ENCODE measurements at regions not wholly inside any gene's neighbourhood (a gene's known extent, or its start where the extent isn't known, plus 50 kb on each side); places are given as distances from the start of the nearest gene placed in this dataset.

GRCh38 chr17:79395066-79395465, 215.8 kb downstream of the RBFOX3 start:
- no peak overlapping the region for H3K4me3 ChIP-seq (ENCODE audit: low read length)
- no peak for DNase-seq (ENCODE audit: low read depth, low spot score)

GRCh38 chr17:79393358-79394052, 217.3 kb downstream of the RBFOX3 start:
- DNase-seq (ENCODE audit: low read depth, low spot score), result peak; percentile 28

GRCh38 chr17:79392598-79392997, 218.3 kb downstream of the RBFOX3 start:
- no peak overlapping the region for H3K4me3 ChIP-seq (ENCODE audit: low read length)
- no peak for DNase-seq (ENCODE audit: low read depth, low spot score)

More at GRCh38 chr17:79393358-79394052, 217.3 kb downstream of the RBFOX3 start:
- no peak overlapping the region for H3K4me3 ChIP-seq (ENCODE audit: low read length)

- DNase-seq (ENCODE audit: low read depth, low spot score), result peak; percentile 15
Measured at GRCh38 chr17:79391376-79392233, 219.2 kb downstream of the RBFOX3 start.

GRCh38 chr17:79389896-79390295, 221.0 kb downstream of the RBFOX3 start:
- no peak overlapping the region for H3K4me3 ChIP-seq (ENCODE audit: low read length)
- DNase-seq (ENCODE audit: low read depth, low spot score), result no peak

More at GRCh38 chr17:79391376-79392233, 219.2 kb downstream of the RBFOX3 start:
- no peak overlapping the region for H3K4me3 ChIP-seq (ENCODE audit: low read length)

- no peak overlapping the region for H3K4me3 ChIP-seq (ENCODE audit: low read length)
- no peak for DNase-seq (ENCODE audit: low read depth, low spot score)
Measured at GRCh38 chr17:79388556-79389295, 222.1 kb downstream of the RBFOX3 start.

GRCh38 chr17:79387783-79388182, 223.1 kb downstream of the RBFOX3 start:
- DNase-seq (ENCODE audit: low read depth, low spot score), result no peak
- H3K4me3 ChIP-seq (ENCODE audit: low read length), result no peak overlapping the region

GRCh38 chr17:79385962-79386563, 224.8 kb downstream of the RBFOX3 start:
- DNase-seq (ENCODE audit: low read depth, low spot score), result no peak
- no peak overlapping the region for H3K4me3 ChIP-seq (ENCODE audit: low read length)

- no peak for DNase-seq (ENCODE audit: low read depth, low spot score)
- H3K4me3 ChIP-seq (ENCODE audit: low read length), result no peak overlapping the region
Measured at GRCh38 chr17:79382313-79382712, 228.5 kb downstream of the RBFOX3 start.

- DNase-seq (ENCODE audit: low read depth, low spot score), result no peak
- no peak overlapping the region for H3K4me3 ChIP-seq (ENCODE audit: low read length)
Measured at GRCh38 chr17:79379700-79380445, 231.0 kb downstream of the RBFOX3 start.

- no peak for DNase-seq (ENCODE audit: low read depth, low spot score)
- H3K4me3 ChIP-seq (ENCODE audit: low read length), result no peak overlapping the region
Measured at GRCh38 chr17:79377230-79377786, 233.5 kb downstream of the RBFOX3 start.

GRCh38 chr17:79374807-79375206, 236.0 kb downstream of the RBFOX3 start:
- no peak overlapping the region for H3K4me3 ChIP-seq (ENCODE audit: low read length)
- no peak for DNase-seq (ENCODE audit: low read depth, low spot score)

GRCh38 chr17:79374087-79374689, 236.7 kb downstream of the RBFOX3 start:
- H3K4me3 ChIP-seq (ENCODE audit: low read length), result no peak overlapping the region
- DNase-seq (ENCODE audit: low read depth, low spot score), result no peak

GRCh38 chr17:79372470-79373238, 238.2 kb downstream of the RBFOX3 start:
- DNase-seq (ENCODE audit: low read depth, low spot score), result no peak

GRCh38 chr17:79371984-79372383, 238.9 kb downstream of the RBFOX3 start:
- H3K4me3 ChIP-seq (ENCODE audit: low read length), result no peak overlapping the region
- DNase-seq (ENCODE audit: low read depth, low spot score), result no peak

More at GRCh38 chr17:79372470-79373238, 238.2 kb downstream of the RBFOX3 start:
- H3K4me3 ChIP-seq (ENCODE audit: low read length), result no peak overlapping the region

GRCh38 chr17:79370594-79370993, 240.3 kb downstream of the RBFOX3 start:
- DNase-seq (ENCODE audit: low read depth, low spot score), result no peak
- H3K4me3 ChIP-seq (ENCODE audit: low read length), result no peak overlapping the region

GRCh38 chr17:79370126-79370525, 240.7 kb downstream of the RBFOX3 start:
- no peak overlapping the region for H3K4me3 ChIP-seq (ENCODE audit: low read length)
- DNase-seq (ENCODE audit: low read depth, low spot score), result no peak

All from Jurkat, Clone E6-1 (cell line).